ENCODE measurements at regions not wholly inside any gene's neighbourhood (a gene's known extent, or its start where the extent isn't known, plus 50 kb on each side); places are given as distances from the start of the nearest gene placed in this dataset.

DNA sequence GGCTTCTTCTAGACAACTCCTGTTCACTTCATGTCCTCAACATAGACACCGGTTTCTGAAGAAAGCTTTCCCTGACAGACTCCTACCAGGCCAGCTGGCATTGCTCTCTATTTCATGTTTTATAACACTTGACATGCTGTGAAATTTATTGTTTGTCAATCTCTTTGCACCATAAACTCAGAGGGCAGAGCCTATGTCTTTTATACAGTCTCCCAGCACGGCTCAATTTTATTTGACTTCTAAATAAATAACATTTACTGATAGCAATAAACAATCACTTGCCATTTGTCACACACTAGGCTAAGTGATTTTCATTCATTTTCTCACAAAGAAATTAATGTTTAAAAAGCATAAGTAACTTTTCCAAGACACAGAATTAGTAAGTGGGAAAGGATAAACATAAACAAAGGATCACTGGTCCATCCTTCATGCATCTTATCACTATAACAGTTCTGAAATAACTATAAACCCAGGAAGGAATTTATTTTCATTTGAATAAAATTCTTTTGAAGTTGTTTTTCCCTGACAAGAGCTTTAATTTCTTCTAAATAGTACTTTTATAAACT lies 577.6 kb downstream of the TECRL start:
- Mint-ChIP-seq H3K4me3 (no peak overlapping the region), H3K36me3 (ENCODE audit: low read depth) (no peaks in the 10 kb centered on the region), H3K9me3 (no peaks in the 10 kb centered on the region), H3K27me3 (no peaks in the 10 kb centered on the region), H3K4me1 (no peaks in the 10 kb centered on the region), H3K27ac (no peak overlapping the region)
- ChIA-PET POLR2A (no interaction called here), CTCF (no interaction called here)
- DNase-seq: no peak

DNA sequence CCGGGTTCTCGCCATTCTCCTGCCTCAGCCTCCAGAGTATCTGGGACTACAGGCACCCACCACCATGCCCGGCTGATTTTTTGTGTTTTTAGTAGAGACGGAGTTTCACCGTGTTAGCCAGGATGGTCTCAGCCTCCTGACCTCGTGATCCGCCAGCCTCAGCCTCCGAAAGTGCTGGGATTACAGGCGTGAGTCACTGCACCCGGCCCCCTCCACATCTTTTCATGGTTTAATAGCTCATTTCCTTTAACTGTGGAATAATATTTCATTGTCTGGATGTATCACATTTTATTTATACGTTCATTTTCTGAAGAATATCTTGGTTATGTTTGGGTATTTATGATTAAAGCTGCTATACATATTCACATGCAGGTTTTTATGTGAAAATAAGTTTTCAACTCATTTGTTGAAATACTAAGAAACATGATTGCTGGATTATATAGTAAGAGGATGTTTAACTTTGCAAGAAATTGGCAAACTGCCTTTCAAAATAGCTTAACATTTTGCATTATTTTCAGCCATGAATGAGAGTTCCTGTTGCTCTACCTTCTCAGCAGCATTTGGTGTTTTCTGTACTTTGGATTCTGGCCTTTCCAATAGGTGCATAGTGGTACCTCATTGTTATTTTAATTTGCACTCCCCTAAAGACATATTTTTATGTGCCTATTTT lies 591.9 kb downstream of the TECRL start:
- DNase-seq: no peak
- no peaks in the 10 kb centered on the region for H3K36me3 Mint-ChIP-seq (ENCODE audit: low read depth)
- ChIA-PET POLR2A (no interaction called here), CTCF (no interaction called here)
- H3K4me3 Mint-ChIP-seq: no peak overlapping the region
- H3K27ac Mint-ChIP-seq: no peak overlapping the region
- peaks cover 11% of the 10 kb centered on the region for H3K9me3 Mint-ChIP-seq
- H3K27me3 Mint-ChIP-seq: no peaks in the 10 kb centered on the region
- no peaks in the 10 kb centered on the region for H3K4me1 Mint-ChIP-seq

GRCh38 chr4:63814171-63814964 lies 594.9 kb downstream of the TECRL start:
- POLR2A ChIA-PET: no interaction called here
- no peaks in the 10 kb centered on the region for H3K27me3 Mint-ChIP-seq

GRCh38 chr4:63799166-63799565 lies 610.1 kb downstream of the TECRL start:
- ChIA-PET CTCF (no interaction called here), POLR2A (no interaction called here)
- Mint-ChIP-seq H3K4me1 (no peaks in the 10 kb centered on the region), H3K9me3 (peaks cover 8% of the 10 kb centered on the region), H3K27ac (no peak overlapping the region), H3K4me3 (no peak overlapping the region), H3K36me3 (ENCODE audit: low read depth) (no peaks in the 10 kb centered on the region), H3K27me3 (no peaks in the 10 kb centered on the region)
- no peak for DNase-seq

More at GRCh38 chr4:63814171-63814964, 594.9 kb downstream of the TECRL start:
- Mint-ChIP-seq H3K4me1 (no peaks in the 10 kb centered on the region), H3K36me3 (ENCODE audit: low read depth) (no peaks in the 10 kb centered on the region), H3K4me3 (no peak overlapping the region), H3K27ac (no peak overlapping the region), H3K9me3 (peaks cover 4% of the 10 kb centered on the region)
- DNase-seq: no peak
- CTCF ChIA-PET: no interaction called here

- Mint-ChIP-seq H3K9me3 (peaks cover 8% of the 10 kb centered on the region), H3K4me1 (no peaks in the 10 kb centered on the region), H3K27me3 (no peaks in the 10 kb centered on the region), H3K27ac (no peak overlapping the region), H3K36me3 (ENCODE audit: low read depth) (no peaks in the 10 kb centered on the region), H3K4me3 (no peak overlapping the region)
- POLR2A ChIA-PET: no interaction called here
- DNase-seq: no peak
- CTCF ChIA-PET: no interaction called here
Measured at GRCh38 chr4:63795301-63795700, 613.9 kb downstream of the TECRL start.

- Mint-ChIP-seq H3K36me3 (ENCODE audit: low read depth) (no peaks in the 10 kb centered on the region), H3K9me3 (no peaks in the 10 kb centered on the region), H3K4me3 (no peak overlapping the region), H3K27ac (no peak overlapping the region), H3K27me3 (no peaks in the 10 kb centered on the region), H3K4me1 (no peaks in the 10 kb centered on the region)
- no peak for DNase-seq
- ChIA-PET POLR2A (no interaction called here), CTCF (no interaction called here)
Measured at GRCh38 chr4:63790377-63790776, 618.9 kb downstream of the TECRL start.

DNA sequence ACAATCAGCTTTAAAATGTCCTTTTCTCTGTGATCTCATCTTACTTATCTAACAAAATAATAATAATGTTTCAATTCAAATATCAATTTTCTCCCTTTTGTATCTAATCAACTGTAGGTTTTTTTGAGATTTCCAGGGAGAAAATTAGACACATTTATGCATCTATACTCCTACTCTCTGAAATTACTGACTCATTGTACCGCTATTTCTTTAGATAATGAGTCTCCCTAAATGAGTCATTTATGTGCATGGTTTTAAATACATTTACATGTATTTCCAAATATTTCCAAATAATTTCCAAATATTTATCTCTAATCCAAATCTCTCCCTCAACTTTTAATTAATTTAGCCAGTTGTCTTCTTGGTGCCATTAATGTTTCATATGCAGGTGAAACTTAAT lies 621.0 kb downstream of the TECRL start:
- DNase-seq: no peak
- Mint-ChIP-seq H3K4me3 (no peak overlapping the region), H3K27ac (no peak overlapping the region), H3K4me1 (no peaks in the 10 kb centered on the region), H3K36me3 (ENCODE audit: low read depth) (no peaks in the 10 kb centered on the region), H3K27me3 (no peaks in the 10 kb centered on the region), H3K9me3 (no peaks in the 10 kb centered on the region)
- CTCF ChIA-PET: no interaction called here
- POLR2A ChIA-PET: no interaction called here

GRCh38 chr4:63787326-63787725 lies 621.9 kb downstream of the TECRL start:
- Mint-ChIP-seq H3K9me3 (no peaks in the 10 kb centered on the region), H3K4me1 (no peaks in the 10 kb centered on the region), H3K27me3 (no peaks in the 10 kb centered on the region), H3K4me3 (no peak overlapping the region), H3K36me3 (ENCODE audit: low read depth) (no peaks in the 10 kb centered on the region), H3K27ac (no peak overlapping the region)
- POLR2A ChIA-PET: no interaction called here
- DNase-seq: no peak
- CTCF ChIA-PET: no interaction called here

GRCh38 chr4:63786171-63786570 lies 623.1 kb downstream of the TECRL start:
- ChIA-PET CTCF (no interaction called here), POLR2A (no interaction called here)
- Mint-ChIP-seq H3K9me3 (no peaks in the 10 kb centered on the region), H3K4me1 (no peaks in the 10 kb centered on the region), H3K4me3 (no peak overlapping the region), H3K27ac (no peak overlapping the region), H3K36me3 (ENCODE audit: low read depth) (no peaks in the 10 kb centered on the region), H3K27me3 (no peaks in the 10 kb centered on the region)
- no peak for DNase-seq

- CTCF ChIA-PET: no interaction called here
- Mint-ChIP-seq H3K4me3 (no peak overlapping the region), H3K27ac (no peak overlapping the region), H3K4me1 (no peaks in the 10 kb centered on the region), H3K36me3 (ENCODE audit: low read depth) (no peaks in the 10 kb centered on the region), H3K9me3 (no peaks in the 10 kb centered on the region), H3K27me3 (no peaks in the 10 kb centered on the region)
- no peak for DNase-seq
- POLR2A ChIA-PET: no interaction called here
Measured at GRCh38 chr4:63784822-63785221, 624.4 kb downstream of the TECRL start.

DNA sequence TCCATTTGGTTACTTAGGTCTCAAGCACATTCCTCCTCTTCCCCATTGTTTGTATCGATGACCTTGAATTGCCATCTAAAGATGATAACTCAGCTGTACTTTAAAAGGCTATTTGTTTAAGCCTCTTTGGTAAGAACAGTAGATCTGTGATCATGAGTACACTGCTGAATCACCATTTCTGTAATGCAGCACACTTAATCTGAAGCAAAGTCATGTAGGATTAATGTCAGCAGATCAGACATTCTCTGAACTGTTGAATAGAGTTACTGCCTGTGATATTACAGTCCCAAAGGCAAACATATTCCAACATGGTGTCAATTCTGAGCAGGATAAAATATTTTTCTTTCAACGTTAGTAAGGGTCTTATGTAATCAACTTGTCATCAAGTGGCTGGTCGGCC lies 631.6 kb downstream of the TECRL start:
- ChIA-PET POLR2A (no interaction called here), CTCF (no interaction called here)
- no peaks in the 10 kb centered on the region for H3K36me3 Mint-ChIP-seq (ENCODE audit: low read depth)
- H3K4me3 Mint-ChIP-seq: no peak overlapping the region
- no peaks in the 10 kb centered on the region for H3K4me1 Mint-ChIP-seq
- no peaks in the 10 kb centered on the region for H3K27me3 Mint-ChIP-seq
- peaks cover 5% of the 10 kb centered on the region for H3K9me3 Mint-ChIP-seq
- H3K27ac Mint-ChIP-seq: no peak overlapping the region
- DNase-seq: no peak

DNA sequence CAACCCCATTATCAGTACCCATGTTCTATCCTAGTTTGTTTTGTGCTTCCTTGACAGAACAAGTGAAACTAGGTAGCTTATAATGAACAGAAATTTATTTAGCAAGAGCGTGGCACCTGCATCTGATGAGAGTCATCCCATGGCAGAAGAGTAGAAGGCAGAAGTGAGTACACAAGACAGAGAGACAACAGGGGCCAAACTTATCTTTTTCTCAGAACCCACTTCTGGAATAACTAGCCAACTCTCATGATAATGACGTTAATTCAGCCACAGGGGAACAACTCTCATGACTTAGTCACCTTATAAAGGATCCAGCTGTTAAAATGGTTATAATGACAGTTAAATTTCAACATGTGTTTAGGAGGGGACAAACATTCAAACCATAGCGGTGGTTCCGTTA lies 644.9 kb downstream of the TECRL start:
- ChIA-PET CTCF (no interaction called here), POLR2A (no interaction called here)
- DNase-seq: no peak
- Mint-ChIP-seq H3K4me3 (no peak overlapping the region), H3K4me1 (no peaks in the 10 kb centered on the region), H3K27me3 (no peaks in the 10 kb centered on the region), H3K27ac (no peak overlapping the region), H3K9me3 (peaks cover 7% of the 10 kb centered on the region), H3K36me3 (ENCODE audit: low read depth) (no peaks in the 10 kb centered on the region)

DNA sequence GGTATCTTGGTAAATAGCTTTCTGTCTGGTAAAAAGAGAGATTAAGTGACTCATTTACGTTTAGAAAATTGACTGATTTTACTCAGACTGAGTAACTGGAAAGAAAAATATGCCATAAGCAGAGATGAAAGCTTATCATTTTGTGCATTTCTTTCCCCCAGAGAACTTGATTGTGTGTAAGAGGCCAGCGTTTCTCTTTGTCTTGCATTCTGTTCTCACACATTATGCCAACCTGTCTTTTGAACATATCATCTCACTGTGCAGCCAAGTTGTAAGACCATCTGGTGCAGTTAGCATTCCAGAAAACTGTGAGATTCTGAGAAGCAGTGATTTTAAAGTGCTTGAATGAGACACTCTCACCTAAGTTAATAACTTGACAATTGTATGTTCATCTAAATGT lies 651.3 kb downstream of the TECRL start:
- no peaks in the 10 kb centered on the region for H3K4me1 Mint-ChIP-seq
- ChIA-PET CTCF (no interaction called here), POLR2A (no interaction called here)
- no peak for DNase-seq
- no peak overlapping the region for H3K4me3 Mint-ChIP-seq
- H3K9me3 Mint-ChIP-seq: peaks cover 4% of the 10 kb centered on the region
- no peaks in the 10 kb centered on the region for H3K36me3 Mint-ChIP-seq (ENCODE audit: low read depth)
- no peaks in the 10 kb centered on the region for H3K27me3 Mint-ChIP-seq
- H3K27ac Mint-ChIP-seq: no peak overlapping the region

DNA sequence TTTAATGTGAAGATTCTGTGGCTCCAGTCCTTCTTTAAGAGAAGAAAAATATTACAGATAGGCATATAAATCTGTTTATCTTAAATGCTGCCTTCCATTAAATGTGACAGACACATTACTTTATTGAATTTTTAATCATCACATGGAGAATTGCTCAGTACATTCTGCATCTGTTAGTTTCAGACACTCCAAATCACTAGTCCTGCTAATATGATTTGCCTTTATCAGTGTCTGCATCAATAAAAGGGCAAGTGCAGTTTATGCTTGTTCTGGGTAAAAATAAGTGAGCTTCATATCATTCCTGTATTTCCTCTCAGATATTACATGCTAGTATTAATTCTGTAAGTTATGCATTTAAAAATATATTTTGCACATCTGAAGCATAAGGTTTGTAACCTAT lies 666.4 kb downstream of the TECRL start:
- CTCF ChIA-PET: no interaction called here

More for the DNA sequence above, 666.4 kb downstream of the TECRL start:
- peaks cover 2% of the 10 kb centered on the region for H3K9me3 Mint-ChIP-seq
- no peaks in the 10 kb centered on the region for H3K27me3 Mint-ChIP-seq
- no peaks in the 10 kb centered on the region for H3K36me3 Mint-ChIP-seq (ENCODE audit: low read depth)
- no peak for DNase-seq
- no peaks in the 10 kb centered on the region for H3K4me1 Mint-ChIP-seq
- no peak overlapping the region for H3K27ac Mint-ChIP-seq
- POLR2A ChIA-PET: no interaction called here
- H3K4me3 Mint-ChIP-seq: no peak overlapping the region

All from activated CD4-positive, alpha-beta memory T cell treated with anti-CD3 and anti-CD28 coated beads, Interleukin-2, amount 10 ng/mL, durations not matched to agents 7 days and 5 days (primary cell).